WTC11 (cell line): ENCODE measurements at regions not wholly inside any gene's neighbourhood (a gene's known extent, or its start where the extent isn't known, plus 50 kb on each side); places are given as distances from the start of the nearest gene placed in this dataset.
A peak's percentile ranks its signal among the peaks of the same experiment; 100 is the strongest.

Experiments
- ATAC-seq: fragments of 200-7000 bp; cut with Tn5 transposase; 2 replicates; pipeline ENCODE4 v1.10.0; 2021; ENCODE audit warnings: mild to moderate bottlenecking, moderate library complexity
- CTCF ChIA-PET: fragments of 300-600 bp; sonication (Branson Sonifier 250); formaldehyde crosslinking; loops from one replicate; lab custom pipeline; 2021; ENCODE audit warnings: antibody characterized with exemption; lab: Charles Lee
- POLR2A ChIA-PET: fragments of 350-600 bp; sonication (Branson Sonifier 250); formaldehyde crosslinking; loops from one replicate; lab custom pipeline; 2021; ENCODE audit warnings: antibody characterized with exemption; lab: Charles Lee
- DNase-seq: peaks from one replicate; pipeline ENCODE4 v3.0.0; 2021; ENCODE audit warnings: low spot score
- H3K27ac Mint-ChIP-seq: 2 replicates; pipeline ENCODE4 v1.8.0; 2021; ENCODE audit warnings: mixed read lengths
- H3K27me3 Mint-ChIP-seq: 2 replicates; pipeline ENCODE4 v1.8.0; 2021; ENCODE audit warnings: low read depth, mild to moderate bottlenecking, moderate library complexity, mixed read lengths
- H3K36me3 Mint-ChIP-seq: 2 replicates; pipeline ENCODE4 v1.8.0; 2021; ENCODE audit warnings: mixed read lengths
- H3K4me1 Mint-ChIP-seq: 2 replicates; pipeline ENCODE4 v1.8.0; 2022; ENCODE audit warnings: mixed read lengths
- H3K4me3 Mint-ChIP-seq: 2 replicates; pipeline ENCODE4 v1.8.0; 2021; ENCODE audit warnings: mild to moderate bottlenecking, moderate library complexity, mixed read lengths
- H3K9me3 Mint-ChIP-seq: 2 replicates; pipeline ENCODE4 v1.8.0; 2021; ENCODE audit warnings: mixed read lengths
- E2F4 ChIP-seq: sonication (generic); formaldehyde crosslinking; IDR thresholded peaks from 2 replicates; pipeline ENCODE4 v1.8.1; 2022; ENCODE audit warnings: low read depth, mild to moderate bottlenecking, moderate library complexity, missing genetic modification reagents, borderline replicate concordance
- E2F5 ChIP-seq: sonication (generic); formaldehyde crosslinking; IDR thresholded peaks from 2 replicates; pipeline ENCODE4 v1.8.1; 2022; ENCODE audit warnings: mild to moderate bottlenecking, moderate library complexity, missing genetic modification reagents
- HMGA2 ChIP-seq: fragments of 250-450 bp; sonication (Bioruptor Pico); IDR thresholded peaks from 2 replicates; pipeline ENCODE4 v1.4.0; 2021; ENCODE audit warnings: mild to moderate bottlenecking, moderate library complexity
- IRF1 ChIP-seq: sonication (generic); formaldehyde crosslinking; IDR thresholded peaks from 2 replicates; pipeline ENCODE4 v1.8.0; 2023; ENCODE audit warnings: missing genetic modification reagents
- NFYB ChIP-seq: sonication (generic); formaldehyde crosslinking; conservative IDR thresholded peaks from 2 replicates; pipeline ENCODE4 v1.8.0; 2022; ENCODE audit warnings: low read depth, missing genetic modification reagents
- NR1H2 ChIP-seq: sonication (generic); formaldehyde crosslinking; IDR thresholded peaks from 2 replicates; pipeline ENCODE4 v1.9.0; 2021; ENCODE audit warnings: mild to moderate bottlenecking, moderate library complexity, missing genetic modification reagents
- PRDM15 ChIP-seq: sonication (generic); formaldehyde crosslinking; IDR thresholded peaks from 2 replicates; pipeline ENCODE4 v1.8.0; 2022; ENCODE audit warnings: missing genetic modification reagents
- SMAD3 ChIP-seq: sonication (generic); formaldehyde crosslinking; IDR thresholded peaks from 2 replicates; pipeline ENCODE4 v1.8.0; 2022; ENCODE audit warnings: missing genetic modification reagents, mild to moderate bottlenecking, borderline replicate concordance
- TCF7 ChIP-seq: sonication (generic); formaldehyde crosslinking; IDR thresholded peaks from 2 replicates; pipeline ENCODE4 v1.8.0; 2022; ENCODE audit warnings: mild to moderate bottlenecking, low read depth, missing genetic modification reagents, moderate library complexity
- ZBTB43 ChIP-seq: sonication (generic); formaldehyde crosslinking; IDR thresholded peaks from 2 replicates; pipeline ENCODE4 v1.8.1; 2023; ENCODE audit warnings: mild to moderate bottlenecking, missing genetic modification reagents
- ZMAT4 ChIP-seq: fragments of 250-450 bp; sonication (Bioruptor Pico); IDR thresholded peaks from 2 replicates; pipeline ENCODE4 v1.9.0; 2021; ENCODE audit warnings: mild to moderate bottlenecking
- ZNF219 ChIP-seq: sonication (generic); formaldehyde crosslinking; IDR thresholded peaks from 2 replicates; pipeline ENCODE4 v1.8.0; 2023; ENCODE audit warnings: missing genetic modification reagents, mild to moderate bottlenecking, borderline replicate concordance
- ZNF232 ChIP-seq: sonication (generic); formaldehyde crosslinking; IDR thresholded peaks from 2 replicates; pipeline ENCODE4 v1.8.0; 2022; ENCODE audit warnings: mild to moderate bottlenecking, missing genetic modification reagents
- ZNF512 ChIP-seq: sonication (generic); formaldehyde crosslinking; IDR thresholded peaks from 2 replicates; pipeline ENCODE4 v1.8.1; 2022; ENCODE audit warnings: missing genetic modification reagents, borderline replicate concordance
- ZSCAN18 ChIP-seq: fragments of 250-450 bp; sonication (Bioruptor Pico); IDR thresholded peaks from 2 replicates; pipeline ENCODE4 v2.1.2; 2022; ENCODE audit warnings: mild to moderate bottlenecking, moderate library complexity

GRCh38 chr19:31675193-31675913, 326.1 kb upstream of the TSHZ3 start:
- CTCF ChIA-PET: interaction anchor here (0.7 to 1.8 kb wide), 6 partner anchors 9 to 1450 kb away, joined by 3 to 5 read pairs (median 3); no protein-coding TSS in a partner anchor
- TF ChIP-seq NR1H2 (CRISPR knock-in tag): no peak
- no peak for TF ChIP-seq ZMAT4 (CRISPR knock-in tag)
- TF ChIP-seq E2F4 (CRISPR knock-in tag): no peak
- POLR2A ChIA-PET: no interaction called here
- no peaks in the 10 kb centered on the region for H3K9me3 Mint-ChIP-seq
- no peak for ATAC-seq
- no peak overlapping the region for H3K27ac Mint-ChIP-seq
- H3K27me3 Mint-ChIP-seq: no peaks in the 10 kb centered on the region
- no peak for DNase-seq
- no peaks in the 10 kb centered on the region for H3K36me3 Mint-ChIP-seq
- H3K4me3 Mint-ChIP-seq: no peak overlapping the region
- peaks cover 9% of the 10 kb centered on the region for H3K4me1 Mint-ChIP-seq

- H3K27ac Mint-ChIP-seq: no peak overlapping the region
- peak; percentile 42 for DNase-seq
- CTCF ChIA-PET: interaction anchor here (0.6 to 1.8 kb wide), 9 partner anchors 9 to 722 kb away, joined by 3 to 5 read pairs (median 3); no protein-coding TSS in a partner anchor
- TF ChIP-seq ZNF512 (peak; percentile 59; the same call in 1 of the 2 replicates), ZNF219 (no peak)
- TF ChIP-seq, all 79 proteins: peak for 1
- no peaks in the 10 kb centered on the region for H3K27me3 Mint-ChIP-seq
- peaks cover 9% of the 10 kb centered on the region for H3K4me1 Mint-ChIP-seq
- POLR2A ChIA-PET: interaction anchor here (0.5 to 0.7 kb wide), 2 partner anchors 313 to 366 kb away, joined by 5 to 6 read pairs; no protein-coding TSS in a partner anchor
- no peaks in the 10 kb centered on the region for H3K9me3 Mint-ChIP-seq
- H3K4me3 Mint-ChIP-seq: no peak overlapping the region
- ATAC-seq: peak; percentile 81
- no peaks in the 10 kb centered on the region for H3K36me3 Mint-ChIP-seq
These were observed 327.2 kb upstream of the TSHZ3 start for GRCh38 chr19:31676271-31677004.

GRCh38 chr19:31678421-31678820, 329.2 kb upstream of the TSHZ3 start:
- DNase-seq: no peak
- H3K9me3 Mint-ChIP-seq: no peaks in the 10 kb centered on the region
- CTCF ChIA-PET: no interaction called here
- H3K36me3 Mint-ChIP-seq: no peaks in the 10 kb centered on the region
- H3K27me3 Mint-ChIP-seq: no peaks in the 10 kb centered on the region
- peaks cover 9% of the 10 kb centered on the region for H3K4me1 Mint-ChIP-seq
- ATAC-seq: no peak
- no peak overlapping the region for H3K27ac Mint-ChIP-seq
- no peak overlapping the region for H3K4me3 Mint-ChIP-seq
- POLR2A ChIA-PET: no interaction called here
- TF ChIP-seq HMGA2 (CRISPR knock-in tag): no peak; the same call in 1 of the 2 replicates
- TF ChIP-seq PRDM15 (CRISPR knock-in tag): no peak
- no peak for TF ChIP-seq ZSCAN18 (CRISPR knock-in tag)
- no peak for TF ChIP-seq IRF1
- TF ChIP-seq TCF7: no peak
- no peak for TF ChIP-seq ZNF232 (CRISPR knock-in tag)
- TF ChIP-seq ZBTB43: no peak
- TF ChIP-seq E2F5 (CRISPR knock-in tag): no peak
- no peak for TF ChIP-seq SMAD3 (CRISPR knock-in tag)
- TF ChIP-seq ZNF512: no peak
- no peak for TF ChIP-seq NFYB (CRISPR knock-in tag)
